B cell (primary cell): ENCODE measurements at regions not wholly inside any gene's neighbourhood (a gene's known extent, or its start where the extent isn't known, plus 50 kb on each side); places are given as distances from the start of the nearest gene placed in this dataset.

Experiments used
- EZH2 ChIP-seq: IDR thresholded peaks from 2 replicates; pipeline ENCODE4 v1.6.1; 2012; ENCODE audit warnings: borderline replicate concordance, low read depth, mild to moderate bottlenecking, moderate library complexity, low read length; ENCODE audit not compliant: insufficient read depth, poor library complexity, severe bottlenecking
- TF ChIP-seq, protein P1 (sequence below): fragments of 200-600 bp; IDR thresholded peaks from one replicate; pipeline ENCODE4 v1.8.0; 2022; ENCODE audit warnings: antibody characterized with exemption, mild to moderate bottlenecking

DNA sequence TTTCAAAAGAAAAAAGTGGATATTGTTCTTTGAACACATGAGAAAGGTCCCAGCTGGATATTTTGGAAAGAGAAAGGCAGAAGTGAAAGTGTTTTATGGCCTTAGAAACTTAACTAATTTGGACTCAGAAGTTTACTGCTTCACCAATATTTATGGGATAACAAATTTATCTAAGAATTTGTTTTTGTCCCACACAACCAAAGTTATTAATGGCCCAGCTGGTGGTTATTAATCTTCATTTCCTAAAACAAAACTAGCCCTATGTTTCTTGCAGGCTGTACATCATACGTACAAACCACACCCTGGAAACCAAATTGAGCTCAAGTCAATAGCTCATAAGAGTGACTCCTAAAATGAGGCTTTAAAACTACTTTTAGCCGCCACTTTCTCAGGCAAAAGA, 372.9 kb upstream of the LMCD1 start:
- TF ChIP-seq, protein P1, sequence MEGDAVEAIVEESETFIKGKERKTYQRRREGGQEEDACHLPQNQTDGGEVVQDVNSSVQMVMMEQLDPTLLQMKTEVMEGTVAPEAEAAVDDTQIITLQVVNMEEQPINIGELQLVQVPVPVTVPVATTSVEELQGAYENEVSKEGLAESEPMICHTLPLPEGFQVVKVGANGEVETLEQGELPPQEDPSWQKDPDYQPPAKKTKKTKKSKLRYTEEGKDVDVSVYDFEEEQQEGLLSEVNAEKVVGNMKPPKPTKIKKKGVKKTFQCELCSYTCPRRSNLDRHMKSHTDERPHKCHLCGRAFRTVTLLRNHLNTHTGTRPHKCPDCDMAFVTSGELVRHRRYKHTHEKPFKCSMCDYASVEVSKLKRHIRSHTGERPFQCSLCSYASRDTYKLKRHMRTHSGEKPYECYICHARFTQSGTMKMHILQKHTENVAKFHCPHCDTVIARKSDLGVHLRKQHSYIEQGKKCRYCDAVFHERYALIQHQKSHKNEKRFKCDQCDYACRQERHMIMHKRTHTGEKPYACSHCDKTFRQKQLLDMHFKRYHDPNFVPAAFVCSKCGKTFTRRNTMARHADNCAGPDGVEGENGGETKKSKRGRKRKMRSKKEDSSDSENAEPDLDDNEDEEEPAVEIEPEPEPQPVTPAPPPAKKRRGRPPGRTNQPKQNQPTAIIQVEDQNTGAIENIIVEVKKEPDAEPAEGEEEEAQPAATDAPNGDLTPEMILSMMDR: no peak
- TF ChIP-seq EZH2: no peak
